Lung (tissue), 11 donors: ENCODE measurements at regions not wholly inside any gene's neighbourhood (a gene's known extent, or its start where the extent isn't known, plus 50 kb on each side); places are given as distances from the start of the nearest gene placed in this dataset.

Experiments used
- ATAC-seq: fragments of 200-7000 bp; cut with Tn5 transposase; one replicate; pipeline ENCODE4 v1.9.1; 2020; ENCODE audit warnings: moderate number of reproducible peaks; ENCODE audit not compliant: insufficient read depth, low FRiP score
- DNase-seq, 3 donors: peaks; one replicate each; pipeline ENCODE4 v3.0.0-alpha.2; 2013 to 2017
- H3K27ac ChIP-seq, 2 donors: one replicate each; pipeline ENCODE4 v1.5.1; 2013; ENCODE audit warnings: mild to moderate bottlenecking in 2 of 2, moderate library complexity in 2 of 2, control low read depth in 1 of 2, inconsistent platforms in 1 of 2, low read depth in 1 of 2, low read length in 1 of 2
- H3K27me3 ChIP-seq, 3 donors: one replicate each; pipeline ENCODE4 v1.5.1; 2013; ENCODE audit warnings: low read length in 2 of 3; ENCODE audit not compliant: control insufficient read depth in 3 of 3, insufficient read depth in 3 of 3
- H3K36me3 ChIP-seq, 4 donors: one replicate each; pipeline ENCODE4 v1.5.1; 2013; ENCODE audit warnings: low read length in 4 of 4, mild to moderate bottlenecking in 1 of 4, moderate library complexity in 1 of 4; ENCODE audit not compliant: control insufficient read depth in 4 of 4, insufficient read depth in 4 of 4
- H3K4me1 ChIP-seq, 5 donors: one replicate each; pipeline ENCODE4 v1.5.1; 2013; ENCODE audit warnings: low read length in 5 of 5, mild to moderate bottlenecking in 2 of 5, moderate library complexity in 1 of 5; ENCODE audit not compliant: control insufficient read depth in 5 of 5, insufficient read depth in 5 of 5
- H3K4me3 ChIP-seq: one replicate; pipeline ENCODE4 v1.5.1; 2013; ENCODE audit warnings: mild to moderate bottlenecking, control low read depth, moderate library complexity
- H3K9ac ChIP-seq, 2 donors: one replicate each; pipeline ENCODE4 v1.5.1; 2013; ENCODE audit warnings: low read length in 2 of 2, control low read depth in 1 of 2; ENCODE audit not compliant: insufficient read depth in 1 of 2
- H3K9me3 ChIP-seq, 4 donors: one replicate each; pipeline ENCODE4 v1.5.1; 2013; ENCODE audit warnings: low read length in 3 of 4, mild to moderate bottlenecking in 1 of 4, moderate library complexity in 1 of 4; ENCODE audit not compliant: control insufficient read depth in 4 of 4, insufficient read depth in 3 of 4
- WGBS, 2 donors: extraction: QIAGEN DNeasy Blood & Tissue Kit; methylation state at CpG; one replicate each; pipeline ENCODE4 v1.1.7; 2013; 5-methylcytosine and 5-hydroxymethylcytosine counted together
- TF ChIP-seq, protein P1 (sequence below): IDR thresholded peaks from 2 replicates; pipeline ENCODE4 v1.5.1; 2012; ENCODE audit warnings: mild to moderate bottlenecking; ENCODE audit errors: control extremely low read depth, extremely low read depth
- donor health status: control.
- donor health status: control.
- donor health status: Bipolar disorder and iron deficiency.
- donor health status: healthy.
- donor health status: DM: yes; HTN: yes; CAD: no.

DNA sequence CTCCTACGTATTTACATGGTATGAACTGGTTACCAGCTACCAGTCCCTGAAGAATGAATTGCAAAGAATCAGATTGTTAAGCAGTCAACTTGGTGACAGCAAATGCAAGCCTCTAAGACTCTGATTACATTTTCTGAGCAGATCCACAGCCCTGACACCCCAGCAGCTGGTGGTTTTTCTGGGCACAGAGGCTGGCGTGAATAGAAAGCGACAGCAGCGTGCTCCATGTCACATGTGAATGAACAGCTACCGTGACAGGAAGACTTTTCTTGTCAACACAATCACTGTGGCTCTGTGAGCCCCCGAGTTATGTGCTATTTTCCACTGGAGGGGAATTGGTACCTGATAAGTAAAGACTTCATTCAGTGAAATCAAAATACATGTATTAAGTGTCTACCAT, 93.2 kb upstream of the CBLN2 start:
- H3K4me3 ChIP-seq, result no peak overlapping the region
- WGBS, 2 donors, result 71 to 73% methylated on average over 6 of the region's 6 CpGs
- H3K27me3 ChIP-seq, result no peaks in the 10 kb centered on the region
- no peak overlapping the region for H3K27ac ChIP-seq
- no peak overlapping the region for H3K9ac ChIP-seq
- no peaks in the 10 kb centered on the region for H3K9me3 ChIP-seq
- no peak for DNase-seq
- H3K36me3 ChIP-seq, result no peaks in the 10 kb centered on the region
- H3K4me1 ChIP-seq, result no peaks in the 10 kb centered on the region
- no peak for ATAC-seq
- TF ChIP-seq, protein P1, sequence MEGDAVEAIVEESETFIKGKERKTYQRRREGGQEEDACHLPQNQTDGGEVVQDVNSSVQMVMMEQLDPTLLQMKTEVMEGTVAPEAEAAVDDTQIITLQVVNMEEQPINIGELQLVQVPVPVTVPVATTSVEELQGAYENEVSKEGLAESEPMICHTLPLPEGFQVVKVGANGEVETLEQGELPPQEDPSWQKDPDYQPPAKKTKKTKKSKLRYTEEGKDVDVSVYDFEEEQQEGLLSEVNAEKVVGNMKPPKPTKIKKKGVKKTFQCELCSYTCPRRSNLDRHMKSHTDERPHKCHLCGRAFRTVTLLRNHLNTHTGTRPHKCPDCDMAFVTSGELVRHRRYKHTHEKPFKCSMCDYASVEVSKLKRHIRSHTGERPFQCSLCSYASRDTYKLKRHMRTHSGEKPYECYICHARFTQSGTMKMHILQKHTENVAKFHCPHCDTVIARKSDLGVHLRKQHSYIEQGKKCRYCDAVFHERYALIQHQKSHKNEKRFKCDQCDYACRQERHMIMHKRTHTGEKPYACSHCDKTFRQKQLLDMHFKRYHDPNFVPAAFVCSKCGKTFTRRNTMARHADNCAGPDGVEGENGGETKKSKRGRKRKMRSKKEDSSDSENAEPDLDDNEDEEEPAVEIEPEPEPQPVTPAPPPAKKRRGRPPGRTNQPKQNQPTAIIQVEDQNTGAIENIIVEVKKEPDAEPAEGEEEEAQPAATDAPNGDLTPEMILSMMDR, result no peak

DNA sequence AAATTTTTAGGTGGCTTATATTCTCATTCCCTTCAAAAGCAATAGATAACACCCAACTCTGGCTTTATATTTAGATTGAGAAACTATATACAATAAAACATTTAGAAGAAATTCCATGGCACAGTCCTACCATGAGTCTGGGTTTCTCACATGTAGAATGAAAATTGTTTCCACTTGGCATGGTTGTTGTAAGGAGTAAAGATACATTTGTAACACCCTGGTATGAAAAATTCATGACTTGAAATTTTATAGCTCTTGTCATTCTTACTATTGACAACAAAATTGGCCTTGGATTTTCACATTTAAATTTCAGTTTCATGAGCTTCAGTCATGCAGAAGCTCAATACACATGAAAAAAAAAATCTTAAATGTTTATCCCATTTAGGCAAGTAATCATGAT, 92.5 kb upstream of the CBLN2 start:
- no peak for DNase-seq
- H3K27me3 ChIP-seq, result no peaks in the 10 kb centered on the region
- no peak overlapping the region for H3K4me3 ChIP-seq
- TF ChIP-seq, protein P1, result no peak
- no peaks in the 10 kb centered on the region for H3K36me3 ChIP-seq
- ATAC-seq, result no peak
- H3K27ac ChIP-seq, result no peak overlapping the region
- no peaks in the 10 kb centered on the region for H3K4me1 ChIP-seq
- H3K9ac ChIP-seq, result no peak overlapping the region
- H3K9me3 ChIP-seq, result no peaks in the 10 kb centered on the region

DNA sequence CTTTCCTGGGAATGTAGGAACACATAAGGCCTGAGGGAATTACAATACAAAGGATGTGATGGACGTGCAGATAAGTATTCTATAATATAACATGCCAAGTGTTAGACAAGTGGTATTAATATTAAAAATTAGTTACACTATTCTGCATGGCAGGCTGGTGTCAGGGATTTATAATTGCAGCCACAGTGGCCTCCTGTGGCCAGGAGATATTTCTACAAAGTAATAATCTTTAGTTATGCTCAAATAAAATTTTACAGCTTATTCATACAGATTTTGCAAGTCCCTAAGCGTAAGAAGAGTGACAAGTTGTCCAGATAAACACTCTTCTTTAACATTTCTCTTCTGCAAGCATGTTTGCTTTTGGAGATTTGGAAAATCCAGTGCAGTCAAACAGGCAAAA, 90.4 kb upstream of the CBLN2 start:
- TF ChIP-seq, protein P1, result no peak
- ATAC-seq (no peak), DNase-seq (no peak)
- H3K27ac ChIP-seq, result no peak overlapping the region
- WGBS, 2 donors, result 52 to 61% methylated on average over 2 of the region's 2 CpGs
- no peaks in the 10 kb centered on the region for H3K4me1 ChIP-seq
- no peaks in the 10 kb centered on the region for H3K36me3 ChIP-seq
- no peak overlapping the region for H3K4me3 ChIP-seq
- no peaks in the 10 kb centered on the region for H3K9me3 ChIP-seq
- no peaks in the 10 kb centered on the region for H3K27me3 ChIP-seq
- H3K9ac ChIP-seq, result no peak overlapping the region

- Histone ChIP-seq H3K9ac (no peak overlapping the region), H3K9me3 (no peaks in the 10 kb centered on the region), H3K4me3 (no peak overlapping the region), H3K27ac (no peak overlapping the region), H3K27me3 (no peaks in the 10 kb centered on the region), H3K36me3 (no peaks in the 10 kb centered on the region), H3K4me1 (no peaks in the 10 kb centered on the region)
- no peak for DNase-seq
- no peak for ATAC-seq
- WGBS, 2 donors, result 70 to 77% methylated on average over 5 of the region's 5 CpGs
- TF ChIP-seq, protein P1, result no peak
Observed at GRCh38 chr18:72630991-72631390, 86.8 kb upstream of the CBLN2 start.
